ENCODE measurements at regions not wholly inside any gene's neighbourhood (a gene's known extent, or its start where the extent isn't known, plus 50 kb on each side); places are given as distances from the start of the nearest gene placed in this dataset.

- TF ChIP-seq CTCF (IDR thresholded peaks at IDR 0.05) (no peak), POLR2A (IDR thresholded peaks at IDR 0.05) (no peak)
Measured at GRCh38 chr10:130713135-130713534, 576.9 kb downstream of the GLRX3 start.
